ENCODE measurements at regions not wholly inside any gene's neighbourhood (a gene's known extent, or its start where the extent isn't known, plus 50 kb on each side); places are given as distances from the start of the nearest gene placed in this dataset.
A peak's percentile ranks its signal among the peaks of the same experiment; 100 is the strongest.

DNA sequence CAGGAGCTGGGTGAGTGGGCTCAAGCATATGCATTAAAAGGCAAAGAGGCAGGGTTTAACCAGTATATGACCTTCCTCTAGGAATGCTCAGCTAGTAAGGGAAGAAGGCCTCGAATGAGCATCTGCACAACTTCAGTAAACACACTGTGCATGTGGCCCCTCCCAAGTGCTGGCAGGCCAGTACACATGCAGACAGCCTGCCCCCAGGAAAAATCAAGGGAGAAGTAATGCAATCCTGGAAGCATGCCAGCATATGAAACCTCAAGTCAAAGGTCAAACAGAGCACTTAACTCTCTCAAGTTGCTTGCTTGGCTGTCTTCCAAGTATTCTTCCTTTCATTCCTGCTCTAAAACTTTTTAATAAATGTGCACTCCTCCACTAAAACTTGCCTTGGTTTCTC is 208.4 kb downstream of the ACTR3B start:
- DNase-seq (ENCODE audit: unreplicated experiment) = peak; percentile 15
- Mint-ChIP-seq H3K4me3 (ENCODE audit: unreplicated experiment) (no peak overlapping the region), H3K27me3 (ENCODE audit: insufficient read depth, unreplicated experiment) (no peaks in the 10 kb centered on the region), H3K27ac (ENCODE audit: low read depth, unreplicated experiment) (no peak overlapping the region), H3K36me3 (ENCODE audit: insufficient read depth, unreplicated experiment) (no peaks in the 10 kb centered on the region), H3K9me3 (ENCODE audit: unreplicated experiment) (peaks cover 13% of the 10 kb centered on the region), H3K4me1 (ENCODE audit: insufficient read depth, unreplicated experiment) (peaks cover 6% of the 10 kb centered on the region)
- intact Hi-C loops (cut with micrococcal nuclease) = no loop called here
- ChIA-PET POLR2A (no interaction called here), CTCF (no interaction called here)
- BruUV-seq (replicated peaks) = no TSS peak
- no peak for TF ChIP-seq CTCF (IDR thresholded peaks at IDR 0.05; ENCODE audit: unreplicated experiment)

GRCh38 chr7:152968514-152968913 is 209.0 kb downstream of the ACTR3B start:
- Mint-ChIP-seq H3K4me1 (ENCODE audit: insufficient read depth, unreplicated experiment) (peaks cover 6% of the 10 kb centered on the region), H3K4me3 (ENCODE audit: unreplicated experiment) (no peak overlapping the region), H3K27me3 (ENCODE audit: insufficient read depth, unreplicated experiment) (no peaks in the 10 kb centered on the region), H3K36me3 (ENCODE audit: insufficient read depth, unreplicated experiment) (no peaks in the 10 kb centered on the region), H3K27ac (ENCODE audit: low read depth, unreplicated experiment) (no peak overlapping the region), H3K9me3 (ENCODE audit: unreplicated experiment) (peaks cover 13% of the 10 kb centered on the region)
- ChIA-PET CTCF (no interaction called here), POLR2A (interaction anchor here (0.6 kb wide), 1 partner anchor 685 kb away, joined by 3 read pairs; no protein-coding TSS in a partner anchor)
- BruUV-seq (replicated peaks) = no TSS peak
- intact Hi-C loops (cut with micrococcal nuclease) = no loop called here
- no peak for TF ChIP-seq CTCF (IDR thresholded peaks at IDR 0.05; ENCODE audit: unreplicated experiment)
- no peak for DNase-seq (ENCODE audit: unreplicated experiment)

GRCh38 chr7:152969335-152969734 is 209.8 kb downstream of the ACTR3B start:
- H3K36me3 Mint-ChIP-seq (ENCODE audit: insufficient read depth, unreplicated experiment) = no peaks in the 10 kb centered on the region
- ChIA-PET CTCF (no interaction called here), POLR2A (no interaction called here)
- H3K27ac Mint-ChIP-seq (ENCODE audit: low read depth, unreplicated experiment) = no peak overlapping the region
- peaks cover 3% of the 10 kb centered on the region for H3K27me3 Mint-ChIP-seq (ENCODE audit: insufficient read depth, unreplicated experiment)
- TF ChIP-seq CTCF (IDR thresholded peaks at IDR 0.05; ENCODE audit: unreplicated experiment) = no peak
- intact Hi-C loops (cut with micrococcal nuclease) = no loop called here
- no peak for DNase-seq (ENCODE audit: unreplicated experiment)
- no peak overlapping the region for H3K4me3 Mint-ChIP-seq (ENCODE audit: unreplicated experiment)
- H3K9me3 Mint-ChIP-seq (ENCODE audit: unreplicated experiment) = peaks cover 13% of the 10 kb centered on the region
- H3K4me1 Mint-ChIP-seq (ENCODE audit: insufficient read depth, unreplicated experiment) = peaks cover 7% of the 10 kb centered on the region
- BruUV-seq (replicated peaks) = no TSS peak

- Mint-ChIP-seq H3K4me1 (ENCODE audit: insufficient read depth, unreplicated experiment) (peaks cover 12% of the 10 kb centered on the region), H3K4me3 (ENCODE audit: unreplicated experiment) (no peak overlapping the region), H3K9me3 (ENCODE audit: unreplicated experiment) (peaks cover 13% of the 10 kb centered on the region), H3K36me3 (ENCODE audit: insufficient read depth, unreplicated experiment) (no peaks in the 10 kb centered on the region), H3K27me3 (ENCODE audit: insufficient read depth, unreplicated experiment) (peaks cover 8% of the 10 kb centered on the region), H3K27ac (ENCODE audit: low read depth, unreplicated experiment) (no peak overlapping the region)
- POLR2A ChIA-PET = no interaction called here
- intact Hi-C loops (cut with micrococcal nuclease) = no loop called here
- TF ChIP-seq CTCF (IDR thresholded peaks at IDR 0.05; ENCODE audit: unreplicated experiment) = no peak
- no peak for DNase-seq (ENCODE audit: unreplicated experiment)
- no TSS peak for BruUV-seq (replicated peaks)
- CTCF ChIA-PET = no interaction called here
These were observed 210.3 kb downstream of the ACTR3B start for GRCh38 chr7:152969839-152970238.
